ENCODE measurements at regions not wholly inside any gene's neighbourhood (a gene's known extent, or its start where the extent isn't known, plus 50 kb on each side); places are given as distances from the start of the nearest gene placed in this dataset.

DNA sequence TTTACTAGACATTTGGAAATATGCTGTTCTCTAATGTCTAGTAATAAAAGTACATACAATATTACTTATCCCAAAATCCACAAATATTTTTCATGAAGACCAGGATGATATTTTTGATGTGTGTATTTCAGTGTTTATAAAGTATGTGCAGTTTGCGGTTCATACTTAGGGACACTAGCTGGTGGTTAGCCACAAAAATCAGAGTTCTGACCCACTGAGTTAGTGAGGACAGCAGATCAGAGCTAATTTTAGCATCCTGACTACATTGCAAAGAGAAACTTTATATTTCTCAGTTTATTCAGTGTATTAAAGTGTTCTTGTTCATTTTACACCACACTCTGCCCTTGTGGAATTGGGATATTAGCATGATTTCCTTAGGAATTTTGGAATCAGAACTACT, 655.3 kb downstream of the HTR1A start:
- TF ChIP-seq CEBPB (IDR thresholded peaks at IDR 0.05) (no peak), TAF1 (IDR thresholded peaks at IDR 0.05; ENCODE audit: low read depth) (no peak), ZBTB7A (IDR thresholded peaks at IDR 0.05; ENCODE audit: low read depth) (no peak)

GRCh38 chr5:63293317-63293716, 668.9 kb downstream of the HTR1A start:
- TF ChIP-seq TAF1 (IDR thresholded peaks at IDR 0.05; ENCODE audit: low read depth) = no peak
- TF ChIP-seq EGR1 (IDR thresholded peaks at IDR 0.05) = no peak
- TF ChIP-seq MAX (IDR thresholded peaks at IDR 0.05) = no peak
- no peak for TF ChIP-seq ZBTB7A (IDR thresholded peaks at IDR 0.05; ENCODE audit: low read depth)
- TF ChIP-seq, protein P1, sequence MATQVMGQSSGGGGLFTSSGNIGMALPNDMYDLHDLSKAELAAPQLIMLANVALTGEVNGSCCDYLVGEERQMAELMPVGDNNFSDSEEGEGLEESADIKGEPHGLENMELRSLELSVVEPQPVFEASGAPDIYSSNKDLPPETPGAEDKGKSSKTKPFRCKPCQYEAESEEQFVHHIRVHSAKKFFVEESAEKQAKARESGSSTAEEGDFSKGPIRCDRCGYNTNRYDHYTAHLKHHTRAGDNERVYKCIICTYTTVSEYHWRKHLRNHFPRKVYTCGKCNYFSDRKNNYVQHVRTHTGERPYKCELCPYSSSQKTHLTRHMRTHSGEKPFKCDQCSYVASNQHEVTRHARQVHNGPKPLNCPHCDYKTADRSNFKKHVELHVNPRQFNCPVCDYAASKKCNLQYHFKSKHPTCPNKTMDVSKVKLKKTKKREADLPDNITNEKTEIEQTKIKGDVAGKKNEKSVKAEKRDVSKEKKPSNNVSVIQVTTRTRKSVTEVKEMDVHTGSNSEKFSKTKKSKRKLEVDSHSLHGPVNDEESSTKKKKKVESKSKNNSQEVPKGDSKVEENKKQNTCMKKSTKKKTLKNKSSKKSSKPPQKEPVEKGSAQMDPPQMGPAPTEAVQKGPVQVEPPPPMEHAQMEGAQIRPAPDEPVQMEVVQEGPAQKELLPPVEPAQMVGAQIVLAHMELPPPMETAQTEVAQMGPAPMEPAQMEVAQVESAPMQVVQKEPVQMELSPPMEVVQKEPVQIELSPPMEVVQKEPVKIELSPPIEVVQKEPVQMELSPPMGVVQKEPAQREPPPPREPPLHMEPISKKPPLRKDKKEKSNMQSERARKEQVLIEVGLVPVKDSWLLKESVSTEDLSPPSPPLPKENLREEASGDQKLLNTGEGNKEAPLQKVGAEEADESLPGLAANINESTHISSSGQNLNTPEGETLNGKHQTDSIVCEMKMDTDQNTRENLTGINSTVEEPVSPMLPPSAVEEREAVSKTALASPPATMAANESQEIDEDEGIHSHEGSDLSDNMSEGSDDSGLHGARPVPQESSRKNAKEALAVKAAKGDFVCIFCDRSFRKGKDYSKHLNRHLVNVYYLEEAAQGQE (IDR thresholded peaks at IDR 0.05; ENCODE audit: low read depth) = no peak
- TF ChIP-seq CEBPB (IDR thresholded peaks at IDR 0.05) = no peak
- TF ChIP-seq EP300 (IDR thresholded peaks at IDR 0.05; ENCODE audit: borderline replicate concordance) = no peak
- TF ChIP-seq TEAD4 (IDR thresholded peaks at IDR 0.05) = no peak
- no peak for TF ChIP-seq YY1 (IDR thresholded peaks at IDR 0.05; ENCODE audit: low read depth)
- TF ChIP-seq RAD21 (IDR thresholded peaks at IDR 0.05; ENCODE audit: low read depth) = no peak
- TF ChIP-seq FOXM1 (IDR thresholded peaks at IDR 0.05; ENCODE audit: borderline replicate concordance, low read depth) = no peak
- TF ChIP-seq TCF12 (IDR thresholded peaks at IDR 0.05; ENCODE audit: low read depth) = no peak

DNA sequence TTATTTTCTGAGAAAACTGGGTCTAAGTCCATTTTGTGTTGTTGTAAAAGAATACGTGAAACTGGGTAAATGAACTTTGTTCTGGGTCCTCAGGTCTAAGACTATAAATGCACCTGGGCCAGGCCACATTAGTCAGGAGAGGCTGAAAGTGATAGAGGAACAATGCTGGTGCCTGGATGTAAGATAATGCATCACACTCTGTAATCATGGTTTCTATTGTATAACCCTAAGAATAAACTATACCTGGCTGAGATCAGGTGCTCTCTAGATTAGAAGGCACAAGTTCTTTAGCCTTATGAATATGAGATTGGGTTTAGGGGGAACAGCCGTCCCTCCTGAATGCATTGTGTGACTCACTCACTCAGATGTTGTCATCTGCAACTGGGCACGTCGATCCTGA, 675.5 kb downstream of the HTR1A start:
- TF ChIP-seq MAX (IDR thresholded peaks at IDR 0.05) (no peak), EP300 (IDR thresholded peaks at IDR 0.05; ENCODE audit: borderline replicate concordance) (no peak)

DNA sequence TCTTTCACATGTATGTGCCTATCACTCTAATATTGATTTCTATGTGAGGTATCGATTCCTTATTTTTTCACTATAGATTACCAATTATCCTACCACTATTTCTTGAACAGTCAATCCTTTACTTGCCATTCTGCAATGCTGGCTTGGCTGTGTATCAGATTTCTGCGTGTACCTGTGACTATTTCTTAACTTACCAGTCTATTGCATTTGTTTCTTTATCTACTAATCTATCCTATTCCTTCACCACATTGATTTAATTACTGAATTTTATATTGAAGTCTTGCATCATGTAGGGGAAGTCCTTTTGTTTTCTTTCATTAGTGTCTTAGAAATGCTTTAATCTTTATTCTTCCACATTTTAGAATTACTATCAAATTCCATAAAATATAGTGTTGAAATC, 684.8 kb downstream of the LRRC70 start:
- TF ChIP-seq MAX (IDR thresholded peaks at IDR 0.05) = no peak
- TF ChIP-seq YY1 (IDR thresholded peaks at IDR 0.05; ENCODE audit: low read depth) = no peak
- no peak for TF ChIP-seq EGR1 (IDR thresholded peaks at IDR 0.05)
- TF ChIP-seq ZBTB7A (IDR thresholded peaks at IDR 0.05; ENCODE audit: low read depth) = no peak
- no peak for TF ChIP-seq CREB1 (IDR thresholded peaks at IDR 0.05; ENCODE audit: low read depth)
- TF ChIP-seq RAD21 (IDR thresholded peaks at IDR 0.05; ENCODE audit: low read depth) = no peak
- TF ChIP-seq TCF12 (IDR thresholded peaks at IDR 0.05; ENCODE audit: low read depth) = no peak
- TF ChIP-seq EP300 (IDR thresholded peaks at IDR 0.05; ENCODE audit: borderline replicate concordance) = no peak
- TF ChIP-seq TAF1 (IDR thresholded peaks at IDR 0.05; ENCODE audit: low read depth) = no peak
- TF ChIP-seq, protein P1 (IDR thresholded peaks at IDR 0.05; ENCODE audit: low read depth) = no peak
- no peak for TF ChIP-seq NFIC (IDR thresholded peaks at IDR 0.05)

GRCh38 chr5:63262185-63262981, 683.8 kb downstream of the LRRC70 start:
- TF ChIP-seq MAX (IDR thresholded peaks at IDR 0.05) = no peak
- no peak for TF ChIP-seq TEAD4 (IDR thresholded peaks at IDR 0.05)
- no peak for TF ChIP-seq NFIC (IDR thresholded peaks at IDR 0.05)
- no peak for TF ChIP-seq ZBTB7A (IDR thresholded peaks at IDR 0.05; ENCODE audit: low read depth)
- TF ChIP-seq CREB1 (IDR thresholded peaks at IDR 0.05; ENCODE audit: low read depth) = no peak
- TF ChIP-seq EGR1 (IDR thresholded peaks at IDR 0.05) = no peak
- TF ChIP-seq EP300 (IDR thresholded peaks at IDR 0.05; ENCODE audit: borderline replicate concordance) = no peak
- no peak for TF ChIP-seq TCF12 (IDR thresholded peaks at IDR 0.05; ENCODE audit: low read depth)

- TF ChIP-seq TCF12 (IDR thresholded peaks at IDR 0.05; ENCODE audit: low read depth) (no peak), NFIC (IDR thresholded peaks at IDR 0.05) (no peak), YY1 (IDR thresholded peaks at IDR 0.05; ENCODE audit: low read depth) (no peak), ZBTB7A (IDR thresholded peaks at IDR 0.05; ENCODE audit: low read depth) (no peak), CEBPB (IDR thresholded peaks at IDR 0.05) (no peak)
These were observed 683.1 kb downstream of the LRRC70 start for GRCh38 chr5:63261695-63262094.

DNA sequence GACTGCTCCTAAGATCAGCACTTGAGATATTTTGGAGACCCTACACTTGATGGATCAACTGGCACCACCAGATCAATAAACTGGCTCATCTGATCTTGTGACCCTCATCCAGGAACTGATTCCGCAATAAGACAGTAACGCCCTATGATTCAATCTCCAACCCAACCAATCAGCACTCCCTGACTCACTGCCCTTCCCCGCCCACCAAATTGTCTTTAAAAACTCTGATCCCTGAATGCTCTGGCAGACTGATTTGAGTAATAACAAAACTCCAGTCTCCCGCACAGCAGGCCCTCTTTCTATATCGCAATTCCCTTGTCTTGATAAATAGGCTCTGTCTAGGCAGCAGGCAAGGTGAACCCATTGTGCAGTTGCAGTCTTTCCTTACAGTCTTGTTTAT, 677.0 kb downstream of the LRRC70 start:
- no peak for TF ChIP-seq YY1 (IDR thresholded peaks at IDR 0.05; ENCODE audit: low read depth)
- no peak for TF ChIP-seq MAX (IDR thresholded peaks at IDR 0.05)
- TF ChIP-seq TAF1 (IDR thresholded peaks at IDR 0.05; ENCODE audit: low read depth) = no peak
- TF ChIP-seq TCF12 (IDR thresholded peaks at IDR 0.05; ENCODE audit: low read depth) = no peak
- TF ChIP-seq NFIC (IDR thresholded peaks at IDR 0.05) = no peak
- TF ChIP-seq RAD21 (IDR thresholded peaks at IDR 0.05; ENCODE audit: low read depth) = no peak
- TF ChIP-seq CREB1 (IDR thresholded peaks at IDR 0.05; ENCODE audit: low read depth) = no peak
- TF ChIP-seq CEBPB (IDR thresholded peaks at IDR 0.05) = no peak
- TF ChIP-seq, protein P1 (IDR thresholded peaks at IDR 0.05; ENCODE audit: low read depth) = no peak
- no peak for TF ChIP-seq EP300 (IDR thresholded peaks at IDR 0.05; ENCODE audit: borderline replicate concordance)
- TF ChIP-seq, protein P2, sequence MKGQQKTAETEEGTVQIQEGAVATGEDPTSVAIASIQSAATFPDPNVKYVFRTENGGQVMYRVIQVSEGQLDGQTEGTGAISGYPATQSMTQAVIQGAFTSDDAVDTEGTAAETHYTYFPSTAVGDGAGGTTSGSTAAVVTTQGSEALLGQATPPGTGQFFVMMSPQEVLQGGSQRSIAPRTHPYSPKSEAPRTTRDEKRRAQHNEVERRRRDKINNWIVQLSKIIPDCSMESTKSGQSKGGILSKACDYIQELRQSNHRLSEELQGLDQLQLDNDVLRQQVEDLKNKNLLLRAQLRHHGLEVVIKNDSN (IDR thresholded peaks at IDR 0.05) = no peak
- no peak for TF ChIP-seq ZBTB7A (IDR thresholded peaks at IDR 0.05; ENCODE audit: low read depth)
- no peak for TF ChIP-seq EGR1 (IDR thresholded peaks at IDR 0.05)
